Peyer's patch (tissue), 4 donors: ENCODE measurements at regions not wholly inside any gene's neighbourhood (a gene's known extent, or its start where the extent isn't known, plus 50 kb on each side); places are given as distances from the start of the nearest gene placed in this dataset.
"Not testable (repeated sequence)": the region's sequence is repeated elsewhere in the genome, so short reads cannot be mapped to it uniquely, and the experiment has no call there.

Experiments used
- CTCF ChIP-seq, 6 experiments: fragments of 450-650 bp in 4 of 6; fragments of 200-600 bp in 2 of 6; sonication (generic) in 1 of 6; IDR thresholded peaks; one replicate each; pipeline ENCODE4 v1.5.1; 2017 to 2019; ENCODE audit warnings: antibody characterized with exemption in 6 of 6, mild to moderate bottlenecking in 3 of 6, moderate library complexity in 1 of 6
- POLR2A ChIP-seq, 2 donors: fragments of 450-650 bp; IDR thresholded peaks; one replicate each; pipeline ENCODE4 v1.5.1; 2017; ENCODE audit warnings: antibody characterized with exemption in 2 of 2, mild to moderate bottlenecking in 2 of 2, moderate library complexity in 2 of 2

- not testable (repeated sequence) for TF ChIP-seq CTCF, POLR2A (IDR thresholded peaks at IDR 0.05)
These were observed 274.2 kb downstream of the CCSER2 start for GRCh38 chr10:84602543-84602942.
